ENCODE measurements at regions not wholly inside any gene's neighbourhood (a gene's known extent, or its start where the extent isn't known, plus 50 kb on each side); places are given as distances from the start of the nearest gene placed in this dataset.

DNA sequence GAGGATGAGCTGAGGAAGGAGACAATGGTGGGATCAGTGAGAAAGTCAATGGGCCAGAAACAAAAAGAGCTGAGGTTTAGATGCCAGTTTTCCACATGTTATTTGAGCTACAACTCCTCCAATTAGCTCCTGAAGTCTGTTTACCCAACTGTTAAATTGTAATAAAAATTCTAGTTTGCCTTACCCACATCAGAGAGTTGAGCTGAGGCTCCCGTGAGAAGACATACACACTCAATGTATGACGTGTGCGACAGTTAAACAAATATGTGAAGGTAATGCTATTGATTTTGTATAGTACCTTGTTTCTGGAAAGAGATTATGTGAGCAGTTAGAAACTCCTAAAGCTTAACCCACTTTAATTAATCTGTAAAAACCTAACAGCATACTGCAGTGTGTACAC, 318.1 kb upstream of the GRM7 start:
- Histone ChIP-seq H3K9me2 (ENCODE audit: insufficient read depth, low read length) (no peaks in the 10 kb centered on the region), H3K36me3 (ENCODE audit: insufficient read depth, low read length) (no peaks in the 10 kb centered on the region), H3K79me2 (ENCODE audit: insufficient read depth, low read depth, low read length) (no peaks in the 10 kb centered on the region), H3K4me2 (ENCODE audit: low read length) (no peak overlapping the region), H3K27ac (ENCODE audit: low read depth, low read length, poor library complexity, severe bottlenecking) (no peak overlapping the region), H2AFZ (ENCODE audit: low read length) (no peak overlapping the region), H4K20me1 (ENCODE audit: insufficient read depth, low read length) (no peaks in the 10 kb centered on the region), H3K4me3 (ENCODE audit: low read depth, low read length, poor library complexity, severe bottlenecking) (no peak overlapping the region), H3K4me1 (ENCODE audit: insufficient read depth, low read length, poor library complexity, severe bottlenecking) (no peaks in the 10 kb centered on the region), H3K9me3 (ENCODE audit: low read length) (no peaks in the 10 kb centered on the region)
- CTCF ChIA-PET (ENCODE audit: unreplicated experiment), result no interaction called here
- TF ChIP-seq, protein P1, sequence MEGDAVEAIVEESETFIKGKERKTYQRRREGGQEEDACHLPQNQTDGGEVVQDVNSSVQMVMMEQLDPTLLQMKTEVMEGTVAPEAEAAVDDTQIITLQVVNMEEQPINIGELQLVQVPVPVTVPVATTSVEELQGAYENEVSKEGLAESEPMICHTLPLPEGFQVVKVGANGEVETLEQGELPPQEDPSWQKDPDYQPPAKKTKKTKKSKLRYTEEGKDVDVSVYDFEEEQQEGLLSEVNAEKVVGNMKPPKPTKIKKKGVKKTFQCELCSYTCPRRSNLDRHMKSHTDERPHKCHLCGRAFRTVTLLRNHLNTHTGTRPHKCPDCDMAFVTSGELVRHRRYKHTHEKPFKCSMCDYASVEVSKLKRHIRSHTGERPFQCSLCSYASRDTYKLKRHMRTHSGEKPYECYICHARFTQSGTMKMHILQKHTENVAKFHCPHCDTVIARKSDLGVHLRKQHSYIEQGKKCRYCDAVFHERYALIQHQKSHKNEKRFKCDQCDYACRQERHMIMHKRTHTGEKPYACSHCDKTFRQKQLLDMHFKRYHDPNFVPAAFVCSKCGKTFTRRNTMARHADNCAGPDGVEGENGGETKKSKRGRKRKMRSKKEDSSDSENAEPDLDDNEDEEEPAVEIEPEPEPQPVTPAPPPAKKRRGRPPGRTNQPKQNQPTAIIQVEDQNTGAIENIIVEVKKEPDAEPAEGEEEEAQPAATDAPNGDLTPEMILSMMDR (conservative IDR thresholded peaks at IDR 0.05; ENCODE audit: low read length), result no peak
- TF ChIP-seq EZH2phosphoT487 (IDR thresholded peaks at IDR 0.05; ENCODE audit: borderline replicate concordance, low read depth, low read length), result no peak
- intact Hi-C loops (cut with micrococcal nuclease; ENCODE audit: unreplicated experiment), result no loop called here
- no peak for DNase-seq (ENCODE audit: low spot score)
- POLR2A ChIA-PET, result interaction anchor here (1.1 to 1.2 kb wide), 3 partner anchors 11 to 20 kb away, joined by 3 read pairs; no protein-coding TSS in a partner anchor
- BruUV-seq (replicated peaks), result no TSS peak

DNA sequence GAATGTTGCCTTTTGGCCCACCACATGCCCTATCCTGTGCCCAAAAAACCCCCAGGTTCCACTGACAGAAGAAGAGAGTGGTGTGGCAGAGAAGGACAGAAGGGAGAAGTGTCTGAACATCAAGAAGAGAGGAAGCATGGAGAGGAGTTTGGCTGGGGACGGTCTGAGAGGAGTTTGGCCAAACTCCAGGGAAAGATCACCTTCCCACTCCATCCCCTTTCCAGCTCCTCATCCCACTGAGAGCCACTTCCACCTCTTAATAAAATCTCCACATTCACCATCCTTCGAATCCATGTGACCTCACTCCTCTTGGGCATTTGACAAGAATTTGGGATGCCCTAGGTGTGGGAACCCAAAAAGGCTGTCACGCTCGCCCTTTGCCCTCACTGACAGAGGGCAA, 311.6 kb upstream of the GRM7 start:
- Histone ChIP-seq H3K4me2 (ENCODE audit: low read length) (no peak overlapping the region), H3K4me1 (ENCODE audit: insufficient read depth, low read length, poor library complexity, severe bottlenecking) (no peaks in the 10 kb centered on the region), H3K9me3 (ENCODE audit: low read length) (no peaks in the 10 kb centered on the region), H3K79me2 (ENCODE audit: insufficient read depth, low read depth, low read length) (no peaks in the 10 kb centered on the region), H2AFZ (ENCODE audit: low read length) (no peak overlapping the region), H4K20me1 (ENCODE audit: insufficient read depth, low read length) (no peaks in the 10 kb centered on the region), H3K27ac (ENCODE audit: low read depth, low read length, poor library complexity, severe bottlenecking) (no peak overlapping the region), H3K4me3 (ENCODE audit: low read depth, low read length, poor library complexity, severe bottlenecking) (no peak overlapping the region), H3K36me3 (ENCODE audit: insufficient read depth, low read length) (no peaks in the 10 kb centered on the region), H3K9me2 (ENCODE audit: insufficient read depth, low read length) (no peaks in the 10 kb centered on the region)
- TF ChIP-seq, protein P1 (conservative IDR thresholded peaks at IDR 0.05; ENCODE audit: low read length), result no peak
- TF ChIP-seq EZH2phosphoT487 (IDR thresholded peaks at IDR 0.05; ENCODE audit: borderline replicate concordance, low read depth, low read length), result no peak
- POLR2A ChIA-PET, result interaction anchor here (0.8 kb wide), 1 partner anchor 262 kb away, joined by 5 read pairs; no protein-coding TSS in a partner anchor
- no peak for DNase-seq (ENCODE audit: low spot score)
- BruUV-seq (replicated peaks), result no TSS peak
- CTCF ChIA-PET (ENCODE audit: unreplicated experiment), result no interaction called here
- intact Hi-C loops (cut with micrococcal nuclease; ENCODE audit: unreplicated experiment), result no loop called here

DNA sequence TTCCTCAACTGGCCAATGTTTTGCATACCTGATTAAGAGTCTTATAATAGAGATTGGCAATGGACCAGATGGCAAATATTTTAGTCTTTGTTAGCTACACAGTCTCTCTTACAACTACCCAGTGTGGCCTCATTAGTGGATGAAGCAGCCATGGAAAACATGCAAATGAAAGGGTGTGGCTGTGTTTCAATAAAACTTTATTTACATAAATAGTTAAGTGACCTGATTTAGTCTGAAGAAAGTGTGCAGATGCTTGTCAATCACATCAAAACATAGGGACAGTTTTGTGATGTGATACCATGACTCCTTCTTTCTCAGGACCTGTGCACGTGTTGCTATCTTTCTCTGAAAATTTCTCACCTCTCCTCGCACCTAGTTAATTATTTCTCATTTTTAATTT, 309.8 kb upstream of the GRM7 start:
- Histone ChIP-seq H4K20me1 (ENCODE audit: insufficient read depth, low read length) (no peaks in the 10 kb centered on the region), H3K9me2 (ENCODE audit: insufficient read depth, low read length) (no peaks in the 10 kb centered on the region), H2AFZ (ENCODE audit: low read length) (no peak overlapping the region), H3K9me3 (ENCODE audit: low read length) (no peaks in the 10 kb centered on the region), H3K4me1 (ENCODE audit: insufficient read depth, low read length, poor library complexity, severe bottlenecking) (no peaks in the 10 kb centered on the region), H3K36me3 (ENCODE audit: insufficient read depth, low read length) (no peaks in the 10 kb centered on the region), H3K4me2 (ENCODE audit: low read length) (no peak overlapping the region), H3K27ac (ENCODE audit: low read depth, low read length, poor library complexity, severe bottlenecking) (no peak overlapping the region), H3K4me3 (ENCODE audit: low read depth, low read length, poor library complexity, severe bottlenecking) (no peak overlapping the region), H3K79me2 (ENCODE audit: insufficient read depth, low read depth, low read length) (no peaks in the 10 kb centered on the region)
- ChIA-PET POLR2A (interaction anchor here (0.6 kb wide), 1 partner anchor 29 kb away, joined by 3 read pairs; no protein-coding TSS in a partner anchor), CTCF (ENCODE audit: unreplicated experiment) (no interaction called here)
- intact Hi-C loops (cut with micrococcal nuclease; ENCODE audit: unreplicated experiment), result no loop called here
- TF ChIP-seq EZH2phosphoT487 (IDR thresholded peaks at IDR 0.05; ENCODE audit: borderline replicate concordance, low read depth, low read length), result no peak
- TF ChIP-seq, protein P1 (conservative IDR thresholded peaks at IDR 0.05; ENCODE audit: low read length), result no peak
- no TSS peak for BruUV-seq (replicated peaks)
- DNase-seq (ENCODE audit: low spot score), result no peak

Data from OCI-LY7 (cell line).